ENCODE measurements at regions not wholly inside any gene's neighbourhood (a gene's known extent, or its start where the extent isn't known, plus 50 kb on each side); places are given as distances from the start of the nearest gene placed in this dataset.
A peak's percentile ranks its signal among the peaks of the same experiment; 100 is the strongest.

- DNase-seq (ENCODE audit: low read depth), result no peak
Observed at GRCh38 chr1:34409689-34410229, 233.1 kb downstream of the C1orf94 start.

GRCh38 chr1:34412598-34413370 is 236.1 kb downstream of the C1orf94 start:
- no peak for DNase-seq (ENCODE audit: low read depth)

- DNase-seq (ENCODE audit: low read depth), result no peak
Observed at GRCh38 chr1:34415140-34415539, 238.4 kb downstream of the C1orf94 start.

- no peak for DNase-seq (ENCODE audit: low read depth)
Observed at GRCh38 chr1:34418166-34418565, 241.5 kb downstream of the C1orf94 start.

- DNase-seq (ENCODE audit: low read depth), result no peak
Observed at GRCh38 chr1:34419663-34420136, 243.0 kb downstream of the C1orf94 start.

GRCh38 chr1:34425046-34425445 is 248.3 kb downstream of the C1orf94 start:
- DNase-seq (ENCODE audit: low read depth), result no peak

GRCh38 chr1:34425785-34426184 is 249.1 kb downstream of the C1orf94 start:
- DNase-seq (ENCODE audit: low read depth), result no peak

GRCh38 chr1:34426325-34426896 is 249.7 kb downstream of the C1orf94 start:
- no peak for DNase-seq (ENCODE audit: low read depth)

GRCh38 chr1:34427170-34427569 is 250.5 kb downstream of the C1orf94 start:
- no peak for DNase-seq (ENCODE audit: low read depth)

- DNase-seq (ENCODE audit: low read depth), result no peak
Observed at GRCh38 chr1:34433099-34433498, 256.4 kb downstream of the C1orf94 start.

GRCh38 chr1:34436836-34437235 is 260.1 kb downstream of the C1orf94 start:
- no peak for DNase-seq (ENCODE audit: low read depth)

GRCh38 chr1:34441259-34442069 is 264.8 kb downstream of the C1orf94 start:
- DNase-seq (ENCODE audit: low read depth), result no peak

GRCh38 chr1:34444516-34444915 is 267.8 kb downstream of the C1orf94 start:
- DNase-seq (ENCODE audit: low read depth), result no peak

- DNase-seq (ENCODE audit: low read depth), result no peak
Observed at GRCh38 chr1:34450325-34450724, 273.6 kb downstream of the C1orf94 start.

- no peak for DNase-seq (ENCODE audit: low read depth)
Observed at GRCh38 chr1:34452451-34452850, 275.7 kb downstream of the C1orf94 start.

GRCh38 chr1:34455121-34455520 is 278.4 kb downstream of the C1orf94 start:
- DNase-seq (ENCODE audit: low read depth), result no peak

GRCh38 chr1:34460193-34460592 is 283.5 kb downstream of the C1orf94 start:
- peak; percentile 29 for DNase-seq (ENCODE audit: low read depth)

GRCh38 chr1:34470401-34470800 is 284.4 kb upstream of the GJB5 start:
- DNase-seq (ENCODE audit: low read depth), result no peak

GRCh38 chr1:34474566-34474965 is 280.3 kb upstream of the GJB5 start:
- DNase-seq (ENCODE audit: low read depth), result no peak

- DNase-seq (ENCODE audit: low read depth), result no peak
Observed at GRCh38 chr1:34476371-34476770, 278.5 kb upstream of the GJB5 start.

- DNase-seq (ENCODE audit: low read depth), result no peak
Observed at GRCh38 chr1:34477632-34478141, 277.2 kb upstream of the GJB5 start.

GRCh38 chr1:34478515-34479076 is 276.3 kb upstream of the GJB5 start:
- no peak for DNase-seq (ENCODE audit: low read depth)

All from CMK (cell line).